ENCODE measurements at regions not wholly inside any gene's neighbourhood (a gene's known extent, or its start where the extent isn't known, plus 50 kb on each side); places are given as distances from the start of the nearest gene placed in this dataset.

GRCh38 chr1:195951313-195951712 lies 656.9 kb downstream of the KCNT2 start:
- ATAC-seq (ENCODE audit: insufficient number of reproducible peaks, low FRiP score, low read depth) = no peak
- DNase-seq (ENCODE audit: low spot score) = no peak
- Histone ChIP-seq H3K36me3 (no peaks in the 10 kb centered on the region), H3K9me3 (no peaks in the 10 kb centered on the region), H3K27ac (no peak overlapping the region), H3K4me3 (no peak overlapping the region), H3K27me3 (replicated peaks; ENCODE audit: insufficient read depth) (no peaks in the 10 kb centered on the region), H3K4me1 (ENCODE audit: control insufficient read depth in 1 of 2, low read depth in 2 of 2) (no peaks in the 10 kb centered on the region)
- no peak for TF ChIP-seq CTCF (IDR thresholded peaks at IDR 0.05)

GRCh38 chr1:195948123-195948895 lies 659.9 kb downstream of the KCNT2 start:
- TF ChIP-seq CTCF (IDR thresholded peaks at IDR 0.05) = no peak
- H3K27ac ChIP-seq = no peak overlapping the region
- DNase-seq (ENCODE audit: low spot score) (no peak), ATAC-seq (ENCODE audit: insufficient number of reproducible peaks, low FRiP score, low read depth) (no peak)
- H3K27me3 ChIP-seq (replicated peaks; ENCODE audit: insufficient read depth) = no peaks in the 10 kb centered on the region
- no peak overlapping the region for H3K4me3 ChIP-seq
- no peaks in the 10 kb centered on the region for H3K9me3 ChIP-seq
- H3K36me3 ChIP-seq = no peaks in the 10 kb centered on the region
- H3K4me1 ChIP-seq (ENCODE audit: control insufficient read depth in 1 of 2, low read depth in 2 of 2) = no peaks in the 10 kb centered on the region

- Histone ChIP-seq H3K4me3 (no peak overlapping the region), H3K4me1 (ENCODE audit: control insufficient read depth in 1 of 2, low read depth in 2 of 2) (no peaks in the 10 kb centered on the region), H3K27ac (no peak overlapping the region), H3K27me3 (replicated peaks; ENCODE audit: insufficient read depth) (no peaks in the 10 kb centered on the region), H3K36me3 (no peaks in the 10 kb centered on the region), H3K9me3 (no peaks in the 10 kb centered on the region)
- ATAC-seq (ENCODE audit: insufficient number of reproducible peaks, low FRiP score, low read depth) = no peak
- TF ChIP-seq CTCF (IDR thresholded peaks at IDR 0.05) = no peak
- DNase-seq (ENCODE audit: low spot score) = no peak
Observed at GRCh38 chr1:195946500-195946899, 661.7 kb downstream of the KCNT2 start.

GRCh38 chr1:195941795-195942194 lies 666.4 kb downstream of the KCNT2 start:
- Histone ChIP-seq H3K27ac (no peak overlapping the region), H3K36me3 (no peaks in the 10 kb centered on the region), H3K27me3 (replicated peaks; ENCODE audit: insufficient read depth) (no peaks in the 10 kb centered on the region), H3K9me3 (no peaks in the 10 kb centered on the region), H3K4me1 (ENCODE audit: control insufficient read depth in 1 of 2, low read depth in 2 of 2) (no peaks in the 10 kb centered on the region), H3K4me3 (no peak overlapping the region)
- ATAC-seq (ENCODE audit: insufficient number of reproducible peaks, low FRiP score, low read depth) (no peak), DNase-seq (ENCODE audit: low spot score) (no peak)
- no peak for TF ChIP-seq CTCF (IDR thresholded peaks at IDR 0.05)

GRCh38 chr1:195941314-195941713 lies 666.9 kb downstream of the KCNT2 start:
- no peaks in the 10 kb centered on the region for H3K36me3 ChIP-seq
- no peak overlapping the region for H3K4me3 ChIP-seq
- no peaks in the 10 kb centered on the region for H3K27me3 ChIP-seq (replicated peaks; ENCODE audit: insufficient read depth)
- TF ChIP-seq CTCF (IDR thresholded peaks at IDR 0.05) = no peak
- H3K4me1 ChIP-seq (ENCODE audit: control insufficient read depth in 1 of 2, low read depth in 2 of 2) = no peaks in the 10 kb centered on the region
- no peaks in the 10 kb centered on the region for H3K9me3 ChIP-seq
- H3K27ac ChIP-seq = no peak overlapping the region
- no peak for ATAC-seq (ENCODE audit: insufficient number of reproducible peaks, low FRiP score, low read depth)
- no peak for DNase-seq (ENCODE audit: low spot score)
